ENCODE measurements at regions not wholly inside any gene's neighbourhood (a gene's known extent, or its start where the extent isn't known, plus 50 kb on each side); places are given as distances from the start of the nearest gene placed in this dataset.

DNA sequence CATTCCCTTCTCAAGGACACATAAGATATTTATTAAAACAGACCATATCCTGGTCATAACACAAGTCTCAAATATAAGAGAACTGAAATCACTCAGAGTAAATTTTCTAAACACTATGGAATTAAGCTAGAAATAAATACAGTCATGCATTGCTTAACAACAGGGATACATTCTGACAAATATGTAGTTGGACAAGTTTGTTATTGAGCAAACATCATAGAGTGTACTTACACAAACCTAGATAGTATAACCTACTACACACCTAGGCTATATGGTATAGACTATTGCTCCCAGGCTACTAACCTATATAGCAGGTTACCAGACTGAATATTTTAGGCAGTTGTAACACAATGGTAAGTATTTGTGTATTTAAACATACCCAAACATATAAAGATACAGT, 104.0 kb downstream of the MIS18A start:
- no peak for TF ChIP-seq EZH2 (IDR thresholded peaks at IDR 0.05; ENCODE audit: low read length)
- TF ChIP-seq, protein P1, sequence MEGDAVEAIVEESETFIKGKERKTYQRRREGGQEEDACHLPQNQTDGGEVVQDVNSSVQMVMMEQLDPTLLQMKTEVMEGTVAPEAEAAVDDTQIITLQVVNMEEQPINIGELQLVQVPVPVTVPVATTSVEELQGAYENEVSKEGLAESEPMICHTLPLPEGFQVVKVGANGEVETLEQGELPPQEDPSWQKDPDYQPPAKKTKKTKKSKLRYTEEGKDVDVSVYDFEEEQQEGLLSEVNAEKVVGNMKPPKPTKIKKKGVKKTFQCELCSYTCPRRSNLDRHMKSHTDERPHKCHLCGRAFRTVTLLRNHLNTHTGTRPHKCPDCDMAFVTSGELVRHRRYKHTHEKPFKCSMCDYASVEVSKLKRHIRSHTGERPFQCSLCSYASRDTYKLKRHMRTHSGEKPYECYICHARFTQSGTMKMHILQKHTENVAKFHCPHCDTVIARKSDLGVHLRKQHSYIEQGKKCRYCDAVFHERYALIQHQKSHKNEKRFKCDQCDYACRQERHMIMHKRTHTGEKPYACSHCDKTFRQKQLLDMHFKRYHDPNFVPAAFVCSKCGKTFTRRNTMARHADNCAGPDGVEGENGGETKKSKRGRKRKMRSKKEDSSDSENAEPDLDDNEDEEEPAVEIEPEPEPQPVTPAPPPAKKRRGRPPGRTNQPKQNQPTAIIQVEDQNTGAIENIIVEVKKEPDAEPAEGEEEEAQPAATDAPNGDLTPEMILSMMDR (optimal IDR thresholded peaks at IDR 0.05 in 1 of 3, IDR thresholded peaks at IDR 0.05 in 1 of 3, conservative IDR thresholded peaks at IDR 0.05 in 1 of 3; ENCODE audit: extremely low read depth in 1 of 3, insufficient read depth in 2 of 3, low read length in 3 of 3) = no peak
- no peaks in the 10 kb centered on the region for H3K4me1 ChIP-seq (ENCODE audit: control insufficient read depth, extremely low read depth, insufficient read depth, low read length)
- no peaks in the 10 kb centered on the region for H3K9me3 ChIP-seq (ENCODE audit: control insufficient read depth, low read depth, low read length)
- dilution Hi-C loops (cut with MboI; ENCODE audit: extremely low pct_ligation_motif_present, low sequenced_read_pairs) = no loop called here
- H4K20me1 ChIP-seq (ENCODE audit: control insufficient read depth, extremely low read depth, insufficient read depth, low read length) = no peaks in the 10 kb centered on the region
- no peaks in the 10 kb centered on the region for H3K9me1 ChIP-seq (ENCODE audit: control insufficient read depth, extremely low read depth, insufficient read depth, low read length)
- no peak overlapping the region for H3K4me3 ChIP-seq (ENCODE audit: control insufficient read depth in 2 of 3, extremely low read depth in 1 of 3, insufficient read depth in 2 of 3, low read depth in 1 of 3, low read length in 3 of 3)
- no peaks in the 10 kb centered on the region for H3K27me3 ChIP-seq (ENCODE audit: control insufficient read depth, extremely low read depth, insufficient read depth, low read length)
- no peak for DNase-seq (ENCODE audit: low read depth, low spot score)
- H2AFZ ChIP-seq (ENCODE audit: control insufficient read depth, low read length) = no peak overlapping the region
- H3K9ac ChIP-seq (ENCODE audit: control insufficient read depth, extremely low read depth, insufficient read depth, low read length) = no peak overlapping the region
- no peaks in the 10 kb centered on the region for H3K36me3 ChIP-seq (ENCODE audit: control insufficient read depth in 2 of 2, extremely low read depth in 1 of 2, insufficient read depth in 2 of 2, low read length in 2 of 2)
- H3K4me2 ChIP-seq (ENCODE audit: control insufficient read depth, extremely low read depth, insufficient read depth, low read depth, low read length) = no peak overlapping the region
- no peak for FAIRE-seq
- H3K79me2 ChIP-seq (ENCODE audit: control insufficient read depth, insufficient read depth, low read length) = no peaks in the 10 kb centered on the region
- H3K27ac ChIP-seq (ENCODE audit: control insufficient read depth, insufficient read depth, low read length) = no peak overlapping the region

DNA sequence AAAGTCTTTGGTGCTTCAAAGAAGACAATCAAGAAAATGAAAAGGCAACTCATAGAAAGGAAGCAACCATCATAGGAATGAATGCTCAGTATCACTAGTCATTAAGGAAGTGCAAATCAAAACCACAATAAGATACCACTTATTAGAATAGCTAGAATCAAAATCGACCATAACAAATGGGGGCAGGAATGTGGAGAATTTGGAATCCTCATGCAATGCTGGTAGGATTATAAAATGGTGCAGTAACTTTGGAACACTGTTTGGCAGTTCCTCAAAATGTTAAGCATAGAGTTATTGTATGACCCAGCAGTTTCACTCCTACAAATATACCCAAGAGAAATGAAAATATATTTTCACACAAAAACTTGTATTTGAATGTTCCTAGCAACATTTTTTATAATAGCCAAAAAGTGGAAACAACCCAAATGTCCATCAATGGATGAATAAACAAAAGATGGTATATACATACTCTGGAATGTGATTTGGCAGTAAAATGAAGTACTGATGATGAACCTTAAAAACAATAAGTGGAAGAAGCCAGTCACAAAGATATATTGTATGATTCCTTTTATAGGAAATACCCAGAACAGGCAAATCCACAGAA, 105.6 kb downstream of the MIS18A start:
- Histone ChIP-seq H3K9ac (ENCODE audit: control insufficient read depth, extremely low read depth, insufficient read depth, low read length) (no peak overlapping the region), H3K27me3 (ENCODE audit: control insufficient read depth, extremely low read depth, insufficient read depth, low read length) (no peaks in the 10 kb centered on the region), H3K9me3 (ENCODE audit: control insufficient read depth, low read depth, low read length) (no peaks in the 10 kb centered on the region), H3K4me2 (ENCODE audit: control insufficient read depth, extremely low read depth, insufficient read depth, low read depth, low read length) (no peak overlapping the region), H3K36me3 (ENCODE audit: control insufficient read depth in 2 of 2, extremely low read depth in 1 of 2, insufficient read depth in 2 of 2, low read length in 2 of 2) (no peaks in the 10 kb centered on the region), H3K4me3 (ENCODE audit: control insufficient read depth in 2 of 3, extremely low read depth in 1 of 3, insufficient read depth in 2 of 3, low read depth in 1 of 3, low read length in 3 of 3) (no peak overlapping the region), H3K9me1 (ENCODE audit: control insufficient read depth, extremely low read depth, insufficient read depth, low read length) (no peaks in the 10 kb centered on the region), H3K79me2 (ENCODE audit: control insufficient read depth, insufficient read depth, low read length) (no peaks in the 10 kb centered on the region), H2AFZ (ENCODE audit: control insufficient read depth, low read length) (no peak overlapping the region), H3K27ac (ENCODE audit: control insufficient read depth, insufficient read depth, low read length) (no peak overlapping the region), H3K4me1 (ENCODE audit: control insufficient read depth, extremely low read depth, insufficient read depth, low read length) (no peaks in the 10 kb centered on the region), H4K20me1 (ENCODE audit: control insufficient read depth, extremely low read depth, insufficient read depth, low read length) (no peaks in the 10 kb centered on the region)
- FAIRE-seq = no peak
- dilution Hi-C loops (cut with MboI; ENCODE audit: extremely low pct_ligation_motif_present, low sequenced_read_pairs) = no loop called here
- no peak for DNase-seq (ENCODE audit: low read depth, low spot score)
- no peak for TF ChIP-seq EZH2 (IDR thresholded peaks at IDR 0.05; ENCODE audit: low read length)
- TF ChIP-seq, protein P1 (optimal IDR thresholded peaks at IDR 0.05 in 1 of 3, IDR thresholded peaks at IDR 0.05 in 1 of 3, conservative IDR thresholded peaks at IDR 0.05 in 1 of 3; ENCODE audit: extremely low read depth in 1 of 3, insufficient read depth in 2 of 3, low read length in 3 of 3) = no peak

Data from keratinocyte (primary cell).